Panc1 (cell line): ENCODE measurements at regions not wholly inside any gene's neighbourhood (a gene's known extent, or its start where the extent isn't known, plus 50 kb on each side); places are given as distances from the start of the nearest gene placed in this dataset.

Experiments used
- ATAC-seq: fragments of 200-7000 bp; cut with Tn5 transposase; 2 replicates; pipeline ENCODE4 v1.9.1; 2020; ENCODE audit warnings: mild to moderate bottlenecking, moderate library complexity
- BruUV-seq: library from RNA; stranded (reverse); fragments of 400-500 nt; replicated peaks from 2 replicates; lab custom pipeline; 2021; lab: Mats Ljungman, UMichigan
- CTCF ChIA-PET: fragments of 300-600 bp; sonication (Branson Sonifier 250); formaldehyde crosslinking; loops from one replicate; lab custom pipeline; 2022; ENCODE audit warnings: antibody characterized with exemption; lab: Charles Lee
- POLR2A ChIA-PET: fragments of 300-600 bp; sonication (Branson Sonifier 250); formaldehyde crosslinking; loops from one replicate; lab custom pipeline; 2022; ENCODE audit warnings: antibody characterized with exemption; lab: Charles Lee
- DNase-seq: peaks from one replicate; pipeline ENCODE4 v3.0.0-alpha.2; 2010; ENCODE audit warnings: low read depth, low spot score
- H3K27ac ChIP-seq: 2 replicates; pipeline ENCODE4 v1.5.1; 2011; ENCODE audit warnings: mild to moderate bottlenecking, low read length, inconsistent platforms
- H3K27me3 ChIP-seq: fragments of 200-500 bp; sonication (Bioruptor generic); 2 replicates; pipeline ENCODE4 v1.6.0; 2014; ENCODE audit warnings: low read length, inconsistent platforms; ENCODE audit not compliant: control insufficient read depth, insufficient read depth
- H3K36me3 ChIP-seq: fragments of 200-500 bp; sonication (Bioruptor generic); 2 replicates; pipeline ENCODE4 v1.5.1; 2014; ENCODE audit warnings: inconsistent platforms, mild to moderate bottlenecking, low read length, moderate library complexity; ENCODE audit not compliant: control insufficient read depth, insufficient read depth
- H3K4me1 ChIP-seq: 2 replicates; pipeline ENCODE4 v1.5.1; 2011; ENCODE audit warnings: inconsistent platforms, mild to moderate bottlenecking, low read length, moderate library complexity; ENCODE audit not compliant: control insufficient read depth, insufficient read depth
- H3K4me3 ChIP-seq, 2 experiments: 2 replicates each; pipeline ENCODE4 v1.5.1; 2011 to 2012; ENCODE audit warnings: low read depth in 2 of 2, low read length in 2 of 2, mild to moderate bottlenecking in 2 of 2, inconsistent platforms in 1 of 2, moderate library complexity in 1 of 2
- H3K9me3 ChIP-seq: fragments of 200-500 bp; sonication (Bioruptor generic); 2 replicates; pipeline ENCODE4 v1.5.1; 2014; ENCODE audit warnings: low read depth, mild to moderate bottlenecking, inconsistent platforms, low read length, moderate library complexity; ENCODE audit not compliant: control insufficient read depth, insufficient read depth
- POLR2AphosphoS5 ChIP-seq: IDR thresholded peaks from 2 replicates; pipeline ENCODE4 v1.6.1; 2012; ENCODE audit warnings: mild to moderate bottlenecking, low read depth, low read length, moderate library complexity
- SIN3A ChIP-seq: IDR thresholded peaks from 2 replicates; pipeline ENCODE4 v1.6.1; 2012; ENCODE audit warnings: low read depth, mild to moderate bottlenecking, low read length, moderate library complexity, borderline replicate concordance; ENCODE audit not compliant: insufficient read depth
- TCF7L2 ChIP-seq: IDR thresholded peaks from 2 replicates; pipeline ENCODE4 v1.6.1; 2011; ENCODE audit warnings: mild to moderate bottlenecking, low read depth, low read length, inconsistent platforms
- in situ Hi-C: cut with HindIII; loops from 2 replicates; pipeline ENCODE4 v1.10.0; 2016; ENCODE audit warnings: low sequenced_read_pairs, low pct_unique_long_range_greater_than_20kb
- intact Hi-C: fragments of 100-400 bp; cut with micrococcal nuclease; formaldehyde crosslinking; loops from one replicate; pipeline ENCODE4 v1.10.0; 2022; ENCODE audit not compliant: unreplicated experiment
- TF ChIP-seq, protein P1 (sequence below), 2 experiments: IDR thresholded peaks; 2 replicates each; pipeline ENCODE4 v1.6.1; 2011 to 2012; ENCODE audit warnings: low read depth in 2 of 2, control low read depth in 1 of 2, low read length in 1 of 2, mild to moderate bottlenecking in 1 of 2, moderate library complexity in 1 of 2; ENCODE audit not compliant: insufficient read depth in 1 of 2
- TF ChIP-seq, protein P2 (sequence below): fragments of 450-650 bp; IDR thresholded peaks from 2 replicates; pipeline ENCODE4 v1.5.1; 2017; ENCODE audit warnings: mild to moderate bottlenecking

DNA sequence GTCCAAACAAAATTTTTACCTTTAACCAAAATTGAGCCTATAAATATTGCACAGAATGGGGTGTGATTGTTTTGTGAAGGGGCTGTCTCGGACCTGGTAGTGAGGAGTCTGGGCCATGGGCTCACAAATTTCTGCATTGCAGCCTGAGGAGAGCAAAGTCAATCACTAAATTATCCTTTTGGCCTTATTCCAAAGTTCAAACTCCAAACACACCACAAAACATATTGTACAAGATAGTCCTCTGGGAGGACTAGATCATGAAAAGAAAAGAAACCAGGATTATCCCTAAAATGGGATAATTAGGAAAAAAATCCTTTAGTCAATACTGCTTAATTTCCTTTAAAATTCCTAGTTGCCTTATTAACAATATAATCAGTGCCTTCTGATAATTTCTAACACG, 115.5 kb downstream of the BUB3 start:
- TF ChIP-seq, protein P1, sequence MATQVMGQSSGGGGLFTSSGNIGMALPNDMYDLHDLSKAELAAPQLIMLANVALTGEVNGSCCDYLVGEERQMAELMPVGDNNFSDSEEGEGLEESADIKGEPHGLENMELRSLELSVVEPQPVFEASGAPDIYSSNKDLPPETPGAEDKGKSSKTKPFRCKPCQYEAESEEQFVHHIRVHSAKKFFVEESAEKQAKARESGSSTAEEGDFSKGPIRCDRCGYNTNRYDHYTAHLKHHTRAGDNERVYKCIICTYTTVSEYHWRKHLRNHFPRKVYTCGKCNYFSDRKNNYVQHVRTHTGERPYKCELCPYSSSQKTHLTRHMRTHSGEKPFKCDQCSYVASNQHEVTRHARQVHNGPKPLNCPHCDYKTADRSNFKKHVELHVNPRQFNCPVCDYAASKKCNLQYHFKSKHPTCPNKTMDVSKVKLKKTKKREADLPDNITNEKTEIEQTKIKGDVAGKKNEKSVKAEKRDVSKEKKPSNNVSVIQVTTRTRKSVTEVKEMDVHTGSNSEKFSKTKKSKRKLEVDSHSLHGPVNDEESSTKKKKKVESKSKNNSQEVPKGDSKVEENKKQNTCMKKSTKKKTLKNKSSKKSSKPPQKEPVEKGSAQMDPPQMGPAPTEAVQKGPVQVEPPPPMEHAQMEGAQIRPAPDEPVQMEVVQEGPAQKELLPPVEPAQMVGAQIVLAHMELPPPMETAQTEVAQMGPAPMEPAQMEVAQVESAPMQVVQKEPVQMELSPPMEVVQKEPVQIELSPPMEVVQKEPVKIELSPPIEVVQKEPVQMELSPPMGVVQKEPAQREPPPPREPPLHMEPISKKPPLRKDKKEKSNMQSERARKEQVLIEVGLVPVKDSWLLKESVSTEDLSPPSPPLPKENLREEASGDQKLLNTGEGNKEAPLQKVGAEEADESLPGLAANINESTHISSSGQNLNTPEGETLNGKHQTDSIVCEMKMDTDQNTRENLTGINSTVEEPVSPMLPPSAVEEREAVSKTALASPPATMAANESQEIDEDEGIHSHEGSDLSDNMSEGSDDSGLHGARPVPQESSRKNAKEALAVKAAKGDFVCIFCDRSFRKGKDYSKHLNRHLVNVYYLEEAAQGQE (IDR thresholded peaks at IDR 0.05; ENCODE audit: insufficient read depth in 1 of 2, low read depth in 2 of 2, low read length in 1 of 2): no peak
- TF ChIP-seq, protein P2, sequence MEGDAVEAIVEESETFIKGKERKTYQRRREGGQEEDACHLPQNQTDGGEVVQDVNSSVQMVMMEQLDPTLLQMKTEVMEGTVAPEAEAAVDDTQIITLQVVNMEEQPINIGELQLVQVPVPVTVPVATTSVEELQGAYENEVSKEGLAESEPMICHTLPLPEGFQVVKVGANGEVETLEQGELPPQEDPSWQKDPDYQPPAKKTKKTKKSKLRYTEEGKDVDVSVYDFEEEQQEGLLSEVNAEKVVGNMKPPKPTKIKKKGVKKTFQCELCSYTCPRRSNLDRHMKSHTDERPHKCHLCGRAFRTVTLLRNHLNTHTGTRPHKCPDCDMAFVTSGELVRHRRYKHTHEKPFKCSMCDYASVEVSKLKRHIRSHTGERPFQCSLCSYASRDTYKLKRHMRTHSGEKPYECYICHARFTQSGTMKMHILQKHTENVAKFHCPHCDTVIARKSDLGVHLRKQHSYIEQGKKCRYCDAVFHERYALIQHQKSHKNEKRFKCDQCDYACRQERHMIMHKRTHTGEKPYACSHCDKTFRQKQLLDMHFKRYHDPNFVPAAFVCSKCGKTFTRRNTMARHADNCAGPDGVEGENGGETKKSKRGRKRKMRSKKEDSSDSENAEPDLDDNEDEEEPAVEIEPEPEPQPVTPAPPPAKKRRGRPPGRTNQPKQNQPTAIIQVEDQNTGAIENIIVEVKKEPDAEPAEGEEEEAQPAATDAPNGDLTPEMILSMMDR: no peak
- TF ChIP-seq TCF7L2 (no peak), SIN3A (no peak), POLR2AphosphoS5 (no peak)
- Histone ChIP-seq H3K4me3 (no peak overlapping the region), H3K36me3 (no peaks in the 10 kb centered on the region), H3K9me3 (no peaks in the 10 kb centered on the region), H3K4me1 (no peaks in the 10 kb centered on the region), H3K27me3 (no peaks in the 10 kb centered on the region), H3K27ac (no peak overlapping the region)
- POLR2A ChIA-PET: no interaction called here
- in situ Hi-C loops: no loop called here
- intact Hi-C loops: no loop called here
- ATAC-seq (no peak), DNase-seq (no peak)
- BruUV-seq: no TSS peak
- CTCF ChIA-PET: no interaction called here

- ChIA-PET CTCF (interaction anchor here (0.7 kb wide), 1 partner anchor 29 kb away, joined by 3 read pairs; no protein-coding TSS in a partner anchor), POLR2A (no interaction called here)
- no TSS peak for BruUV-seq
- Histone ChIP-seq H3K27ac (no peak overlapping the region), H3K4me1 (no peaks in the 10 kb centered on the region), H3K4me3 (no peak overlapping the region), H3K36me3 (no peaks in the 10 kb centered on the region), H3K9me3 (no peaks in the 10 kb centered on the region), H3K27me3 (no peaks in the 10 kb centered on the region)
- DNase-seq: no peak
- ATAC-seq: no peak
- intact Hi-C loops: no loop called here
- TF ChIP-seq, protein P1 (IDR thresholded peaks at IDR 0.05; ENCODE audit: insufficient read depth in 1 of 2, low read depth in 2 of 2, low read length in 1 of 2): no peak
- no peak for TF ChIP-seq TCF7L2
- TF ChIP-seq, protein P2: no peak
- no peak for TF ChIP-seq SIN3A
- TF ChIP-seq POLR2AphosphoS5: no peak
- in situ Hi-C loops: no loop called here
Measured at GRCh38 chr10:123270221-123270620, 116.0 kb downstream of the BUB3 start.
